ENCODE measurements at regions not wholly inside any gene's neighbourhood (a gene's known extent, or its start where the extent isn't known, plus 50 kb on each side); places are given as distances from the start of the nearest gene placed in this dataset.
"Not testable (repeated sequence)": the region's sequence is repeated elsewhere in the genome, so short reads cannot be mapped to it uniquely, and the experiment has no call there.

GRCh38 chr1:80645621-80646020 lies 1155.1 kb upstream of the ADGRL2 start:
- no peak for DNase-seq (ENCODE audit: low read depth in 2 of 2)

DNA sequence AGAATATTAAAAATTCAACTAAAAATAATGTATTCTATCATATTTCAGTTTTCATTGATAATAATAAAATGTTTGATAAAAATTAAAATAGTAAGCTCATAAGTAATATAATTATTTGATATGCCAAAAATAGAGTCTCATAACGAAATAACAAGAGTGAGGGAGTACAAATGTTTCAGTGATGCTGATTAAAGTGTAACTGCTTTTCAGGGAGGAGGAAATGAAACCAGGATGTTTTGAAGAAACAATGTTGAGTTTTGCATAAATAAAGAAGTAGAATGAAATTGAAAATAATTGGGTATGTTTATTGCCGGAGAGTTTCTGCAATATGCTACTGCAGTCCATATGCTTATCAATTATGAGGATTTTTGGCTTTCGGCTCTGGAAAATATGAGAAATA lies 1159.8 kb upstream of the ADGRL2 start:
- no peak for DNase-seq (ENCODE audit: low read depth in 2 of 2)

GRCh38 chr1:80639777-80640533 lies 1160.8 kb upstream of the ADGRL2 start:
- no peak for DNase-seq (ENCODE audit: low read depth in 2 of 2)

- DNase-seq (ENCODE audit: low read depth in 2 of 2) = no peak
These were observed 1166.6 kb upstream of the ADGRL2 start for GRCh38 chr1:80633947-80634706.

GRCh38 chr1:80632284-80632683 lies 1168.5 kb upstream of the ADGRL2 start:
- DNase-seq (ENCODE audit: low read depth in 2 of 2) = no peak

DNA sequence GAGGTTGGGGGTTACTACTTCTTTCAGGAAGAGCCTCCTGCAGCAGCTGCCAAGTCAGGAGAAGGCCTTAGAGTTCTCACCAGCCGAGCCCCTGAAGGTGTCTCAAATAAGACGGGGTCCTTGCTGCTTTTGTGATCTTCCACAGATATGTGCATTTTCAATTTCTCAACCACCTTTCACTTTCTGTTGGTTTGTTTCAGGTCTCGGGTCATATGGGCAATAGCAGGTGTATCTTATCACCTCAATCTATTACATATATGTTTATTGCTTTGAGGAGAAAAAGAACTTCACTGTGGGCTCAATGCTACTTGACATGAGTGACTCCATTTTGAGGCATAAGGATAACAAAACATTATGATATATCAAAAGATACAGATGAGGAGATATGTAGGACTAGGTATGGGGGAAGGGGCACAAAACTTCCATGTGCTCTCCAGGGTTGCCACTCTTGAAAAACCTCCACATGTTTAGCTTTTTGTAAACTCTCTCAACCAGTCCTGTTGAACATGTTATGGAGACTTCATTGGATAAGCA lies 1171.4 kb upstream of the ADGRL2 start:
- DNase-seq (ENCODE audit: low read depth in 2 of 2) = no peak

- no peak for DNase-seq (ENCODE audit: low read depth in 2 of 2)
These were observed 1176.1 kb upstream of the ADGRL2 start for GRCh38 chr1:80624682-80625081.

DNA sequence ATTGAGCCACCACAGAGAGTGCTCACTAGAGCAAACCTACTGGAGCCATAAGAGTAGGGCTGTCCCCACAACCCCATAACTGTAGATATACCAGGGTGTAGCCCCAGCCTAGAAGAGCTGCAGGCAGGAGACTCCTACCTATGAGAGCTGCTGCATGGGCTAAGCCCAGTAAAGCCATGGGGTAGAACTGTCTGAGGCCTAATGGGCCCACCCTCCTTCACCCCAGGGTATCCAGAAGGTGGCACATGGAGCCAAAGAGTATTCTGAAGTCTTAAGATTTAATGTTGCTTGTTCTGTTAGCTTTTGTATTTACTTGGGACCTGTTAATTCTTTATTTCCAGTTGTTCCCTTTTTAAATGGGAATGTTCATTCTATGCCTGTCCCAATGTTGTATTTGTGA lies 1193.7 kb upstream of the ADGRL2 start:
- DNase-seq (ENCODE audit: low read depth in 2 of 2) = no peak

DNA sequence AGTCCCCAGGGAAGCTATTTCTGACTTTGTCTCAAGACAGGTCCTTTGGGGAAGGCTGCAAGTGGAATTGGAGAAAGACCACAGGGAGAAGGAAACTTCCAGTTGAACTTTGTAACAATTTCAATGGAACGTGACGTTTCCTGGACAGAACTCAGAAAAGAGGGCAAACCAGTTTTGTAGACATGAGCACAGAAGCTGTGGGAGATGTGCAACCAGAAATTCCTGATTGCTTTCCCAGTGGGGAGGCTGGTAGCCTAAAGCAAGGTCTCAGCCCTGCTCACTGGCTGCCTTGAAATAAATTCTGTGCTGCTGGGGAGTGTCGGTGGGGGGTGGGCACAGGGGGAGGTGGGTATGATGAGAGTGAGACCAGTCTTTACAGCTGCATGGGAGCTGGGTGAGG lies 1206.7 kb upstream of the ADGRL2 start:
- no peak for DNase-seq (ENCODE audit: low read depth in 2 of 2)

DNA sequence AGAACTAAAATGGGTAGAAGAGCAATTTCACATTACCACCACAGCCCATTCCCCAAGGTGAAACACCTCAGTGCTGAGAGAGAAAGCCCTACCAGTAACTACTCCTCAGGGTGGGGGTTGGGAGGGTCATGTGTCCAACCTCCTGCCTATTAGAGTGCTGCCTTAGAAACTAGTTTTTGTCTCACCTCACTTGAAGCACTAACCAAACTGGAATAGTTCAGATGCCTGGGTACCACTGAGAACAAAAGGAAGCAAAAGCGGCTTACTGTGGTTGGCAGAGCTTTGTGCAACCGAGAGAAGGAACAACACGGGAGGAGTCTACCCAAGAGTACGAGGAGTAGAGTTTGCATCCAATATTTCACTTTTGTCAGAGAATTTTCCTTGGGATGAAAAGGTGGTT lies 1207.5 kb upstream of the ADGRL2 start:
- no peak for DNase-seq (ENCODE audit: low read depth in 2 of 2)

- no peak for DNase-seq (ENCODE audit: low read depth in 2 of 2)
These were observed 1217.8 kb upstream of the ADGRL2 start for GRCh38 chr1:80582980-80583379.

DNA sequence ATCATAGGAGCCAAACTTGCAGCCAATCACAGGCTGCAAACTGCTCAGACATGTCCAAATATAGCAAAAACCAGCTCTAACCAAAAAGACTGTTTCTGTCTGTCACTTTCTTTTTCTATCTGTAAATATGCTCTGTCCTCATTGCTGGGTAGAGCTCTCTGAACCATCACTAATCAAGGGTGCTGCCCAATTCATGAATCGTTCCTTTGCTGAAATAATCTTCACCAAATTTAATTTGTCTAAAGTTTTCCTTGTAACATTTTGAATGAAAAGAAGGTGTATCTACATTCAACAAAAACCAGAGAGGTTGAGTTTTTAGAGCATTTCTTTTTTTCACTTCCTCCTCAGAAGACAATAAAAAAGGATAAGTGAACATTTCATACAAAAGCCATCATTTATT lies 1221.7 kb upstream of the ADGRL2 start:
- no peak for DNase-seq (ENCODE audit: low read depth in 2 of 2)

- DNase-seq (ENCODE audit: low read depth in 2 of 2) = no peak
These were observed 1233.9 kb upstream of the ADGRL2 start for GRCh38 chr1:80566867-80567266.

GRCh38 chr1:80566123-80566522 lies 1234.6 kb upstream of the ADGRL2 start:
- DNase-seq (ENCODE audit: low read depth in 2 of 2) = no peak

GRCh38 chr1:80565406-80565805 lies 1235.3 kb upstream of the ADGRL2 start:
- no peak for DNase-seq (ENCODE audit: low read depth in 2 of 2)

- no peak for DNase-seq (ENCODE audit: low read depth in 2 of 2)
These were observed 1258.5 kb upstream of the ADGRL2 start for GRCh38 chr1:80542231-80542630.

DNA sequence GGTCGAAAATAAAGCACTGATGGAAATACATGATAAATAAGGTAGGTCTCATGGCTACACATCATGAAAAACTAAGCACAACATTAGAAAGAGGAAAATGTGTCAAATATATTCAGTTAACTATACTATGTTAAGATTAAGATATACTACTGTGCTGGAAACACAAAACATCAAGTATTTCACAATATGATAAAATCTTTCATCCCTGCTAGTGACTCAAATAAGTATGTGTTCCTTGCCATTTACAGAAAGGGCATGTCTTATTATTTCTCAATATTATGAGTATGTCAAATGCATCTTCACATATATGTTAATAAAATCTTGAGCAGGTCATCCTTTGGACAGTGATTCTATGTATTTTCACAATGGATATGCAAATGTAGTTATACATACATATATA lies 1260.1 kb upstream of the ADGRL2 start:
- no peak for DNase-seq (ENCODE audit: low read depth in 2 of 2)

- no peak for DNase-seq (ENCODE audit: low read depth in 2 of 2)
These were observed 1260.6 kb upstream of the ADGRL2 start for GRCh38 chr1:80540149-80540548.

GRCh38 chr1:80539298-80539697 lies 1261.4 kb upstream of the ADGRL2 start:
- not testable (repeated sequence) for DNase-seq (ENCODE audit: low read depth in 2 of 2)

- DNase-seq (ENCODE audit: low read depth in 2 of 2) = no peak
These were observed 1264.3 kb upstream of the ADGRL2 start for GRCh38 chr1:80536461-80536860.

DNA sequence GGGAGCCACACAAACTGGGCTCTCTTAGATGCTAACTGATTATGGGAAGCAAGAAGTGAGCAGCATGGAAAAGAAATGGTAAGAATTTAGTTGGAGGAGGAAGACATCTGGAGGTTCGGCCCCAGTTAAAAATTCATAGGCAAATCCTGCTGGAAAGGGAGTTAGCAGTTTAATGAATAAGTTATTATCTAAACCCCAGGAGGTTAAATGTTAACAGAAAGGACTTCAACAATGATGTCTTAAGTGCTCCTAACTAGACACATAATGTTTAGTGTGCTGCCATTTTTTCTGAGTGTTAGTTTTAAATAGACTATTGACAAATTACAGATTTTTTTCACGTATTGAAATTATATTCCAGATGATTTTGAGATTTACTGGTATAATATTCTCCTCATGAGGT lies 1265.3 kb upstream of the ADGRL2 start:
- no peak for DNase-seq (ENCODE audit: low read depth in 2 of 2)

DNA sequence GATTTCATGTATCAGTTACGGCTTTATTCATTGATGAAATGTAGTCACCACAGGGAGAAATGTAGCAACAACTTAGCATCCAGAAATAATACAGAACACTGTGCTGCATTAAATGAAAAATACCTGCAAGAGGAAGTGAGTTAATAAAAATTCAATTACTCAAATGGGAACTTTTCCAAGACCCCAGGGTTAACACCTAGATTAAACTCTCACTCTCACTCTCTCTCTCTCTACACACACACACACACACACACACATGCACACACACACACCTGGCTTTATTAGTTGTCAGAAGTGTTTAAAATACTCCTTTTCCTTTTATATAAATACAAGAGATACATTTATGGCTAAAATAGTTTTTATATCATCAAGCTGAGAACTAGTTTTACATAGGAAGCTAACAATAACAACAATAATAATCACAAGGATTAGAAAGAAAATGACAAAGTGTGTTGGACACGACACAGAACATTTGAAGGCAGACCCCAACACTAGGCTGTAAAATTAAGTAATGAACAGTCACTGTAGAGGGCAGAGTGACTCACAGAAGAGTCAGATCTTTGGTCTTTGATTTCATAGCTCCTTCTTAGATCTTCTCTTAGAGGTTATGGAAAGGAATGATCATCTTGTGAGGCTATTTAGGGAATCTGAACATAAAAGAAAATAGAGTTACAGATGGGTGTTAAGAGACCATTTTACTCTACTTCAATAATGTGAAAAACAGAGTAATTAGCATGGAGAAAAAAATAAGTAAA lies 1266.0 kb upstream of the ADGRL2 start:
- DNase-seq (ENCODE audit: low read depth in 2 of 2) = no peak

All from stimulated activated CD4-positive, alpha-beta T cell treated with anti-CD3 and anti-CD28 coated beads, Interleukin-12 subunit alpha, Interleukin-12 subunit beta, amount 100 ng/mL, for 24 hours (primary cell).